Sigmoid colon (tissue), 3 donors: ENCODE measurements at regions not wholly inside any gene's neighbourhood (a gene's known extent, or its start where the extent isn't known, plus 50 kb on each side); places are given as distances from the start of the nearest gene placed in this dataset.

Experiments used
- CTCF ChIP-seq, 4 experiments: fragments of 450-650 bp in 3 of 4; fragments of 200-600 bp in 1 of 4; IDR thresholded peaks; one replicate each; pipeline ENCODE4 v1.5.1; 2016 to 2019; ENCODE audit warnings: antibody characterized with exemption in 4 of 4, mild to moderate bottlenecking in 3 of 4, moderate library complexity in 2 of 4
- POLR2A ChIP-seq, 2 donors: fragments of 450-650 bp; IDR thresholded peaks; one replicate each; pipeline ENCODE4 v1.6.1; 2016; ENCODE audit warnings: antibody characterized with exemption in 2 of 2, mild to moderate bottlenecking in 2 of 2, moderate library complexity in 2 of 2

- TF ChIP-seq CTCF (IDR thresholded peaks at IDR 0.05) (no peak), POLR2A (IDR thresholded peaks at IDR 0.05) (no peak)
Observed at GRCh38 chr3:113143353-113143752, 68.0 kb upstream of the BOC start.
